ENCODE measurements at regions not wholly inside any gene's neighbourhood (a gene's known extent, or its start where the extent isn't known, plus 50 kb on each side); places are given as distances from the start of the nearest gene placed in this dataset.

DNA sequence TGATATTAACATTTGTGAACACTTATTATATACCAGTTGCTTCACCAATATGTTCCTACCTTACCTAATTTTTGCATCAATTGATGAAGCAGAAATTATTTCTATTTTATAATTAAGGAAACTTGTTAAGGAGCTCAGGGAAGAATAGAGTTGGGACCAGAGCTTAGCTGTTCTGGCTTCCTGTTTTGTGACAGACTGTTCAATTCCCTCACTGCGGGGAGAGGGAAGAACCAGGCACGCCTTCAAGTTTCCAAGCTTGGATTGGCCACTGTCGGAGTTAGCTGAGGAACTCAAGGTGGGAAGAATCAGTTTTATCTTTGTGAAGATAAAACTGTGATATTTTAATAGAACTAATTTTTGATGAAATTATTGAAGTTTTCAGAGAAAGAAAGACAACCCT, 142.3 kb upstream of the LMO4 start (continued):
- TF ChIP-seq CHD7 (IDR thresholded peaks at IDR 0.05; ENCODE audit: insufficient replicate concordance, low read length): no peak
- no peak for TF ChIP-seq HDAC6 (IDR thresholded peaks at IDR 0.05; ENCODE audit: low read depth, low read length)
- no peak for TF ChIP-seq SIX5 (IDR thresholded peaks at IDR 0.05; ENCODE audit: low read depth, low read length)
- no peak for TF ChIP-seq ZNF274 (IDR thresholded peaks at IDR 0.05; ENCODE audit: borderline replicate concordance, extremely low read depth, low read length)
- no peak for TF ChIP-seq SP4 (IDR thresholded peaks at IDR 0.05; ENCODE audit: low read length)
- TF ChIP-seq HDAC2 (IDR thresholded peaks at IDR 0.05; ENCODE audit: borderline replicate concordance in 1 of 2, low read depth in 2 of 2, low read length in 2 of 2): no peak
- TF ChIP-seq KDM4A (IDR thresholded peaks at IDR 0.05; ENCODE audit: low read depth, low read length, severe bottlenecking): no peak
- no peak for TF ChIP-seq NANOG (IDR thresholded peaks at IDR 0.05; ENCODE audit: insufficient read depth, low read depth, low read length, poor library complexity, severe bottlenecking)
- TF ChIP-seq CEBPB (IDR thresholded peaks at IDR 0.05; ENCODE audit: low read depth, low read length): no peak
- no peak for TF ChIP-seq CHD2 (IDR thresholded peaks at IDR 0.05; ENCODE audit: low read length)
- no peak for TF ChIP-seq PHF8 (conservative IDR thresholded peaks at IDR 0.05; ENCODE audit: low read depth, low read length)
- TF ChIP-seq GTF2F1 (IDR thresholded peaks at IDR 0.05; ENCODE audit: borderline replicate concordance, low read depth, low read length): no peak
- TF ChIP-seq KDM1A (IDR thresholded peaks at IDR 0.05; ENCODE audit: borderline replicate concordance, low read length): no peak
